ENCODE measurements at regions not wholly inside any gene's neighbourhood (a gene's known extent, or its start where the extent isn't known, plus 50 kb on each side); places are given as distances from the start of the nearest gene placed in this dataset.

DNA sequence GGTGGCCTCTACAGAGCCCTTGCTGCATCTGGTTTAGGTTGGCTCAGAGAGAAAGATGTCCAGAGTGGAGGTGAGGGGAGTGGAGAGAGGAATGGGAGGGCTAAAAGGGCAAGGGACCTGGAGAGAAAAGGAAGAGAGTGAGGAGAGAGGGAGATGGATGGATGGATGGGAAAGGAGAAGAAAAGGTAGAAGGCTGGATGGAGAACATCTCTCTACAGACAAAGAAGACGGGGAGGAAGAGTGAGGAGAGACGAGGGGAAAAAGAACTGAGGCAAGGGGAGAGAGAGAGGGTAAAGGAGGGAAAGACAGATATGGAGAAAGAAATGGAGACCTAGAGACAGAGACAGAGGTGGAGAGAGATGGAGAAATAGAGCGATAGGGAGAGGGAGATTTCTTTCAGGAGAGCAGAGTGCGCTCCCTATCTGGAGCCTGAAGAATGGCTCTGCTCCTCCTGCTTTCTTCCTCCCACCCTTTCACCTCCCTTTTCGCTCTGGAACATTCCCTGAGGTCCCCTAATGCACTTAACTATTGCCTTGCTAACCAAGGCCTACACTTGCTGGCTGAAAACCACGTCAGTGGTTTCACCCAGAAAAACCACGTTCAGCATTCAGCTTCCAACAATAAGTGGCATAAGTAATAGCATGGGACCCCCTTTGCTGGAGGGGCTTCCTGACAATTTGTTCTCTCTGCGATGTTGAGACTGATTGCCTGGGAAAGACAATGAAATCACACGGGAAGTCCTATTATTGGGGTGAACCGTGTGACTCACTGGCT is 286.3 kb downstream of the CDH26 start:
- DNase-seq (ENCODE audit: low spot score) = no peak

- DNase-seq (ENCODE audit: low spot score) = no peak
Measured at GRCh38 chr20:60246751-60247150, 288.5 kb downstream of the CDH26 start.

GRCh38 chr20:60249436-60249835 is 291.2 kb downstream of the CDH26 start:
- DNase-seq (ENCODE audit: low spot score) = peak; percentile 94

GRCh38 chr20:60250251-60250650 is 292.0 kb downstream of the CDH26 start:
- no peak for DNase-seq (ENCODE audit: low spot score)

GRCh38 chr20:60252866-60253265 is 294.6 kb downstream of the CDH26 start:
- DNase-seq (ENCODE audit: low spot score) = no peak

DNA sequence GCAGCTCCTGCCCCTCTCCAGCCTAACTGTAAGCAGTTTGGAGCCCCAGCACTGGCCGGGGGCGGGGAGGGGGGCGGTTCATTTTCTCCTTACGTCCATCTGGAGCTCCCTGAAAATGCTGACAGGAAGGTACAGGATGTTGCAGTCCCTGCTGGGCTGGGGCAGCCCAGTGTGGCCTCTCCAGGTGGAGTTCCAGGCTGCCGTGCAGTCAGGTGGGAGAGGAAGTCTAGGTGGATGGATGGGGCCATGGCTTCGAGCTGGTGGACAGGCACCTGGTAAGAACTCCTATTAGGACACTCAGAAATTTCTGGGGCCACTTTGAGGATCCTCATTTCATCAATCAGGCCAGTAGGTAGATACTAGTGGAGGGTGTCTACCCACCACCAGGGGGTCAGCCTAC is 295.2 kb downstream of the CDH26 start:
- DNase-seq (ENCODE audit: low spot score) = no peak

DNA sequence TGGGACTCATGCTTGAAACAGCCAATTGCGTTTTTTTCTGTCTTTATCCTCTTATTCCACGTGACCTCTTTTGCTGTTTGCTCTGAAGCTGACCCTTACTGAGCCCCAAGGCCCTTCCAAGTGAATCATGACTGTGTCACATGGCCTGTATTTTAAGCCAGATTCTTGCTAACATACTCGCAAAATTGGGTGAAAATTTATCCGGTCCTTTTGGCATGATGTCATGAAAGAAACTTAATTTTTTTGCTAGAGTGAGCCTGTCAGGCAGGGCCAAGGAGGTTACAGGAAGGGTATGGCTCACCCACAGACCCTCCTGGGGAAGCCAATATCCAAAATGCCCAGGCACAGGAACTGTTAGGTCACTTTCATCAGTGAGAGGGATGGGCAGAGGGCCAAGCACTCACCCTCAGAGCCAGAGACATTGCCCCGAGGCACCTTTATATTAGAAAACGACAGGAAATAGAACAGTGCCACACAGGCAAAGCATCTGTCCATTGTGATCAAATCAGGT is 296.7 kb downstream of the CDH26 start:
- peak; percentile 54 for DNase-seq (ENCODE audit: low spot score)

GRCh38 chr20:60255415-60255814 is 297.2 kb downstream of the CDH26 start:
- no peak for DNase-seq (ENCODE audit: low spot score)

GRCh38 chr20:60255866-60256265 is 297.6 kb downstream of the CDH26 start:
- DNase-seq (ENCODE audit: low spot score) = no peak

DNA sequence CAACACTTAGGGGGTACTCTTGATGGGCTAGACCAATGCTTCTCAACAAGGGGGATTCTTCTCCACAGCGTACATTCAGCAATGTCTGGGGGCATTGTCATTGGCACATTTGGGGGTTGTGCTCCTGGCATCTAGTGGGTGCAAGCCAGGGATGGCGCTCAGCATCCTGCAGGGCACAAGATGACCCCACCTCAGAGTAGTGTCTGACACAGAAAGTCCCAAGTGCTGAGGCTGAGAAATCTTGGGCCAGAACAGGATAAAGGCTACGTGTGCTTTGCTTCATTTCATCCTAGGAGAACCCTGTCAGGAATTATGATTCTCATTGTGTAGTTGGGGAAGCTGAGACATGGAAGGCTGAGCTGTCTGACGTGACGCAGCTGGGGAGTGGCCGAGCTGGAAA is 298.6 kb downstream of the CDH26 start:
- DNase-seq (ENCODE audit: low spot score) = no peak

- DNase-seq (ENCODE audit: low spot score) = no peak
Measured at GRCh38 chr20:60257671-60258070, 299.4 kb downstream of the CDH26 start.

- no peak for DNase-seq (ENCODE audit: low spot score)
Measured at GRCh38 chr20:60258255-60258863, 300.1 kb downstream of the CDH26 start.

DNA sequence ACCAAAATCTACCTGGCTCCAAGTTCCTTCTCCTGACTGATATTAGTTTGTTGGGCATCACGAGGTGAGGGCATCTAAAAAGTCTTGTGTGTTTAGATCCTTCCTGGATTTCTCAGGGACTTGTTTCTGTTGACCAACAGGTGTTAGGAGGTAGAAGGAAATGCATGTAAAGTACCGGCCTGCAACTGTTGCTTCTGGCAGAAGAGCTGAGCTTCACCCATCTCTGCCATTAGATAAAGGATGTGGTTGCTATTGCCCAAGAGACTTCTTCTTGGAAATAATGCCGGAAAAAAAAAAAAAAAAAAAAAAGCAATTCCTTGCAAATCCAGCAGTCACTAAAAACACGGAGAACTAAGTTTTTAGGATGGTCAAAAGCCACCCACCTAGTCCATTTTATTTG is 303.1 kb downstream of the CDH26 start:
- DNase-seq (ENCODE audit: low spot score) = no peak

DNA sequence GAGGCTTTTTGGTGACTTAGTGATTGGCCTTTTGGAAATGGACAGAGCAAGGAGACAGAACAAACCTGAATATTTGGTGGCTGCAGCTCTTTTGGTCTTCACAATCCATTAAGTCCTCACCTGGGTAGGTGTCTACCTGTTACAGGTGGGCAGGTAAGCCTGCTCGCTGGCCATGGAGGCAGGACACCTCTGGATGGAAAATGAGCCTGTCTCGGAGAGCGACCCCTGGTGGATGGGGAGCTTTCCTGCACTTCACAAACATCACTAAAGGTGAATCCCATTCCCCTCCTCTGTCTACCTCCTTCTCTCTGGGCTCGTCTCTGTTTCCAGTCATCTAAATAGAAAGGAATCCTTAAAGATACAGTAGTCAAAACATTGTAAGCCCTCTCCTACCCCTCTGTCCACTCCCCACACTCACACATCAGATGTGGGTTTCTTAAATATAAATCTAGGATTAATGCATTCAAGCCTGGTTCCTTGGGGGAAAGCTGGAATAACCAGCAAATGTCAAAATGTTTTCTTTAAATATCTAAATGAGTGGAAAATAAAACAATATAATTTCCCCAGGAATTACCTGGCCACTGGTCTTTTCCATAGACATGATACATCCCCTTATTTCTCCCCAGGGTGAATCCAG is 304.9 kb downstream of the CDH26 start:
- peak; percentile 29 for DNase-seq (ENCODE audit: low spot score)

DNA sequence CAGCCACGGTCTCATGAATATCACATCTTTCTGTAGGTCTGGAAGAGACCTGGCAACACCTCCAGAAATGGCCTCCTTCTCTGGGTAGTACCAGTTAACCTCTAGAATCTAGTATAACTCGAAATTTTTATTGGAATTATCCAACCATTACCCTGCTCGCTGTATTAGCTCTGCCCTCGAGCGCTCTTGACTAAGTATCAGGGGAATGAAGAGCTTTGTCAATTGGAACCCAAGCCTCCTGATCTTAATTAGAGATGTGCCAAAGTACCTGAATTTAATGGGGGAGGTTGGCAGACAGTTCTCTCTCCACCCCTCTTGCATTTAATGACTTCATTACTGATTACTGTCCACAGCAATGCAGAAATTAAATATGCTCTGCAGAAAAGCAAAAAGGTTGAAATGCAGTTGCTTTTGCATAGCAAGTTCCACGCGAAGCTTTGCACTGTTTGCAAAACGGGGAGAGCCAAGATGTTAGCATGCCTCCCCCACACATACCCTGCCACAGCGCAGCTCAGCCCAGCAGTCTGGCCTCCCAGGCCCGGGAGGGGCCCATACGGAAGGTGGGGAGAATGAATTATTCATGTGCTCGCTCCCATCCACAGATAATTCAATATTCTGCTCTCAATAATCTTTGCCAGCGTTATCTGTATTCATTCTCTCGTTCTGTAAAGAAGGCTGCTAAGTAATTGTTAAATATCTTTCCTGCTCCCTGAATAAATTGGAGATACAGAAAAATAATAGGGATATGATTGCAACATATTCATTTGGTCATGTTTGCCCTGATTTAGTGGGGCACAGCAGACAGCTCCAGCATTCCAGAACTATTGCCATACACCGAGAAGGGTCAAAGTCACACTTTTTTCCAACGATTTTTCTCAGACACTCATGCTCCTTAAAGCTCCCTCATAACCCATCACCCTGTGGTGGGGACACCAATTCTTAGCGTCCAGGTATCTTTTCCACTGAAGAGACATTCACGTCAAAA is 305.8 kb downstream of the CDH26 start:
- no peak for DNase-seq (ENCODE audit: low spot score)

DNA sequence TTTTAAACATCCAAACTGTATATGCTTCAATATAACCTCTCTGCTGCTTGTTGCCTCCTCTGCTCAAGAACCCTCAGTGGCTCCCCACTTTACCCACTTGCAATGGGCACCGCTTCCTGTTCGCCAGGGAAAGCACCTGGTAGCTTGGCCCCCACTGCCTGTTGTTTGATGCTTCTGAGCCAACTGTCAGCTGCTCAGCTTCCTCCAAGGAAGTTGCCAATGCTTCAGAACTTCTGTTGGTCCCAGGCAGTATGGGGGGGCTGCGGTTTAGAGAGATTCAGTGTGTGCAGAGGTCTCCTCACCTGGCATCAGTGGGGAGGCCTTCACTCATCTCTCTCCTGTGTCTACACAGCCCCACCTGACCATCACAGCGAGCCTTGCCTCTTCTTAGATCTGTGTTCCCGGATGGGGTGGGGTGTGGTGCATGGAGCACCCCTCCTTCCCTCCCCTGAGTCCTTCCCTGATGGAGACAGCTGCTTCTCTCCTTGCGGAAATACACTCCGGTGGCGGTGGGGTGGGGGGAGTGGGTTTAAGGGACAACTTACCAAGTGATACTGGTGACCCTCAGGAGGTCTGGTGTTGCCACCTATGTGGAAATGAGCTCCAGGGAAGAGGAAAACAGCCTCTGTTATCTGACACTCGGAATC is 308.1 kb downstream of the CDH26 start:
- no peak for DNase-seq (ENCODE audit: low spot score)

DNA sequence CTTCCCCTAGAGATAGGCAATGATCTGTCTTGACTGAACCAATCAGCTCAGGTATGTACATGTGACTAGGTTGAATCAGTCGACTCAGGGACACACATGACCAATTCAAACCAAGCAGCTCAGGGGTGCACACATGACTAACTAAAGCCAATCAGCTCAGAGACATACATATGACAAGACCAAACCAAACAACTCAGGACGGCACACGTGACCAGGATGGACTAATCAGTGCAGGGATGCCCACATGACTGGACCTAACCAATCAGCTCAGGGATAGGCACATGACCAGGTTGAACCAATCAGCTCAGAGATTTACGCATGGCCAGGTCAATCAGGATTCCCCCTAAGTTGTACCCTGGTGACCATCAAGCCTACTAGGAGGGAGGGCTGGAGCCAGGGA is 310.3 kb downstream of the CDH26 start:
- DNase-seq (ENCODE audit: low spot score) = no peak

- no peak for DNase-seq (ENCODE audit: low spot score)
Measured at GRCh38 chr20:60269573-60270162, 311.4 kb downstream of the CDH26 start.

DNA sequence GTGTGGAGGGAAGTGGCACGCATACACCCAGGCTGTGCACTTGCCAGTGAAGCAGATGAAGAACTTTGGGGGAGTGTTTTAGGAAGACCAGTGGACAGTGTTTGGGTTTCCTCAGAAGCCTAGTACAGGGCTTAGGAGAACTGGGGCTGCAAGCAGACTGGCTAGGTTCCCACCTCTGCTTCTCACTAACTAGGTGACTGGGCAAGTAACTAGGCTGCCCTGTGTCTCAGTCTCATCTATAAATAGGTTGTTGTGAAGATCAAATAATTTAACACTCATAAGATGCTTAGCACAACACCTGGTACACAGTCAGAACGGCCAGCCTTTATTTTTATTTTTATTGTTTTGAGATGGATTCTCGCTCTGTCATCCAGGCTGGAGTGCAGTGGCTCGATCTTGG is 312.1 kb downstream of the CDH26 start:
- DNase-seq (ENCODE audit: low spot score) = no peak

DNA sequence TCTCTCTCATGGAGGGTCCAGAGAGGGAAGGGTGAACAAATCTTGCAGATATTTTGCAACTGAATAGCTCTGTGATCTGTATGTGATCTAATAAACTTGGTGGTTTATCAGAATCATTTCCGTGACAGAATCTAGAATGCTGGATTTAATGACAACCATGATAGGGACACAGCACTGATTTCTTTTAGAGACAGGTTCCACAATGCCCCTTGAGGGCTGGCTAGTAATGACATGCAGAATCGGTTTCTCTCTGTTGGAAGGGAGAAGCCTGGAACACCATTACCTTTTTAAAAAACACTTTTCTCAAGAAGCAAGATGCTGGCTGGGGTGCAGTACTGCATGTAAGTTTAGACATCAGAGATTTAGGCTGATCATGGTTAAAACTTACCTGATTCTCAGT is 313.4 kb downstream of the CDH26 start:
- DNase-seq (ENCODE audit: low spot score) = peak; percentile 31

- DNase-seq (ENCODE audit: low spot score) = no peak
Measured at GRCh38 chr20:60272790-60273189, 314.6 kb downstream of the CDH26 start.

All from hepatic stellate cell (primary cell).